ENCODE measurements at regions not wholly inside any gene's neighbourhood (a gene's known extent, or its start where the extent isn't known, plus 50 kb on each side); places are given as distances from the start of the nearest gene placed in this dataset.
"Not testable (repeated sequence)": the region's sequence is repeated elsewhere in the genome, so short reads cannot be mapped to it uniquely, and the experiment has no call there.

DNA sequence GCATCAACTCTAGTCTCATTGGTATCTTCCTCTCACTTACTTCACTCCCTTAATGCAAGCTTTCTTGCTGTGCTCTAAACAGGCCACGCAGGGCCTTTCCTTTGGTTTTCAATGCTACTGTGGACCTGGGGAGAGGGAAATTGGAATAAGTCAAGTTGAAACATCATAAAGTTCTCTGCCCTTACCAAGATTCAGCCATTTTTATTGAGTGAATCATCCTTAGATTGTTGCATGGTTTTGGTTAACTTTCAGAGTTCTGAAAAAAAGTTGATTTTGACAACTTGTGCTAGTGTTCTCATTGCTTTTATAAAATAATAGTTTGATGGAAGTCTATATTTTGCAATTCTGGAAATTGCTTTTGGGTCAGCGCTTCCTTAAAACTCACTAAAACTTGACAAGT is 852.8 kb upstream of the ACVR2A start:
- DNase-seq, result no peak

DNA sequence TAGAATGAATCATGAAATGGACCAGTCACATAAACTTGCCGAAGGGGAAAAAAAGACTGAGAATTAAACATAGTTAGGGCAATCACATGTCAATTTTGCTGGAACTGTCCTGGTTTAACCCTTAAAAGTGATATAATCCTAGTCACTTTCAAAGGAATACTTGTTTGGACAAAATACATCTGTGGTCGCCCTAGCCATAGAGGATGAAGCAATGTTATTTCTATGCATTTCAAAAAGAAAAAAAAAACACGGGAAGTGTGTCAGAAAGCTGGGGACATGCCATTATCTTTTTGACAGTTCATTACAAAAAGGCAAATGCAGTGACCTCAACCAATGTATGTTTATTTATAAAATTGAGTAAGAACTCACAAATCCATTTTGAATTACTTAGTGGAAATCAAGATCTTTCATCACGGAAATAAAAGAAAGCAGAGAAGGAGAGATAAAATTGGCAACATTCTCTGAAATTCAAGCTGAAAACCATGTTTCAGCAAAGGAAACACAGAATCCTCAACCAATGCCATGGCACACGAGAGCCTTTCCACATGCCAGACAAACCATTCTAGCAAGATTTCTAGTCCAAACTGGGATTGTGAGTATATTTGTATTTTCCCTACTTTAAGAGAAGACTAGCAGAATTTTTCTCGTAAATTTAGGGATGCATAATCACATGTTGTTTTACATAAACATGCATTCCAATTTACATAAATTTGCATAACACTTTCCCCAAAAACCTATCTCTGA is 854.3 kb upstream of the ACVR2A start:
- no peak for DNase-seq

GRCh38 chr2:146989741-146990140 is 855.1 kb upstream of the ACVR2A start:
- DNase-seq, result no peak

GRCh38 chr2:146987996-146988395 is 856.8 kb upstream of the ACVR2A start:
- no peak for DNase-seq

DNA sequence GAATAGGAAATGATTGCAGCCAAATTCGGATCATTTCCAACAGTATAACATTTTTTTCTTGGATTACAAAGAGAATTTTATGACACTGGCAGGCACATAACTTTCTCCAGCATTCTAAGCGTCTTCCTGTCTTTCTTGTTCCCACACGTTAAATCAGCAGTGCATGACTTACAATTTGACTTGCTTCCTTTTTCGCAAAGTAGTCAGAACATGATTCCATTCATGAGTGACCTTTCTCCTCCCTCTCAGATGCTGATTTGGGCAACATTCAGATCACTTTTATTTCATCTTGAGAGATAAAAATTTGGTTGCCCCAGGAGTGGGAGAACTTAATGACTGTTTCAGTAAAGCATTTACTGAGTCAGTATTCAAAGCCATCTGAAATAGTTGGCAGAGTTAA is 858.7 kb upstream of the ACVR2A start:
- no peak for DNase-seq

DNA sequence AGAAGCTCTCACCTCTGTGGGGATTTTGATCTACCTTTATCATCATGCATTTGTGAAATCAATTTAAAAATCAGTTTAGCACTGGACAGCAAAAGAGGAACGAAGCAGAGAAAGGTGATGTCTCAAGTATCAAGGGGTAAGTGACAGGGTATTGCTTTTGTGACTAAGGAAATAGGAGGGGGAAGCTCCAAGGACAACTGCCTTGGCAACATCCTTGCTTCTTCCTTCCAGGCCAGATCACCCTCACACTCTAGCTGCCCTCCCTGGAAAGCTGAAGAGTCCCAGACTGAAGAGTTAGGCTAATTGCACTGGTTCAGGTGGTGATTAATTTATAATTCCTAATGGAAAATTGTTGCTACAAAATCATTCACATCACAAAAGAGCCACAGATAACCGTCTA is 859.1 kb upstream of the ACVR2A start:
- no peak for DNase-seq

DNA sequence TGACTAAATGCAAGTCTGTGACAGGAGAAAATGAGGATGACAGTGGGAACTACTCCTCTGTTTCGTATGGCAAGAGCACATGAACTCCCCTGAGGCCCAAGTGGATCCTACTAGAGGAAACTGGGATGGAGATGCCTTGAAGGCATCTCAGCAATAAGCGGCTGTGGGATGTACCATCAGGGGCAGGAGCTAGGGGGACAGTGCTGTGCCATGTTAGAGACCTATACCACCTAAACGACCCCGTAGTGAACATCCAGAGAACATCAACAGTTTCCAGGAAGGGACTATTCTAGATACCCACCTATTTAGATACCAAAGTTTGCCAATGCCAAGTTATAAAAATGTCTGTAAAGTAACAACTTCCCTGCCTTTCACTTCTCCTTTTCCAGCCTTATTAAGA is 860.8 kb upstream of the ACVR2A start:
- DNase-seq, result no peak

DNA sequence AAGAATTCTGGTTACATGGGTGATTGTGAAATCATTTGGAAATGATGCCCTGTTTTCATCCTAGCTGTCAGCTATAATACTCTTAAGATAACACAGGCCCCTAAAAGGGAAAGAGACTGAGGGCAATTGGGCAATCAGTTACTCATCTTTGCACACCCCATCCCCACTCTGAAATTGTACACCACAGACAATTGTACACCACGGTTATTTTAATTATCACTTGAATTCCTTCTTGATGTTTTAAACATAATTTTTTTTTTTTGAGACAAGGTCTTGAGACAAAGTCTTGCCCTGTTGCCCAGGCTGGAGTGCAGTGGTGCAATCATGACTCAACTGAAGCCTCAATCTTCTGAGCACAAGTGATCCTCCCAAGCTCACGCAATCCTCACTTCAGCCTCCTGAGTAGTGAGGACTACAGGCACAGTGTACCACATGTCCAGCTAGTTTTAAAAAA is 862.4 kb upstream of the ACVR2A start:
- no peak for DNase-seq

GRCh38 chr2:146981921-146982320 is 862.9 kb upstream of the ACVR2A start:
- no peak for DNase-seq

- DNase-seq, result no peak
These were observed 865.1 kb upstream of the ACVR2A start for GRCh38 chr2:146979746-146980145.

GRCh38 chr2:146978577-146979555 is 866.0 kb upstream of the ACVR2A start:
- no peak for DNase-seq

DNA sequence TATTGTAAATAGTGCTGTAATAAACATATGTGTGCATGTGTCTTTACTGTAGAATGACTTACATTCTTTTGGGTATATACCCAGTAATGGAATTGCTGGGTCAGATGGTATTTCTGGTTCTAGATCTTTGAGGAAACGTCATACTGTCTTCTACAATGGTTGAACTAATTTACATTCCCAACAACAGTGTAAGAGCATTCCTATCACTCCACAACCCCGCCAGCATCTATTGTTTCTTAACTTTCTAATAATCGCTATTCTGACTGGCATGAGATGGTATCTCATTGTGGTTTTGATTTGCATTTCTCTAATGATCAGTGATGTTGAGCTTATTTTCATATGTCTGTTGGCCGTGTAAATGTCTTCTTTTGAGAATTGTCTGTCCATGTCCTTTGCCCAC is 873.8 kb upstream of the ACVR2A start:
- not testable (repeated sequence) for DNase-seq

DNA sequence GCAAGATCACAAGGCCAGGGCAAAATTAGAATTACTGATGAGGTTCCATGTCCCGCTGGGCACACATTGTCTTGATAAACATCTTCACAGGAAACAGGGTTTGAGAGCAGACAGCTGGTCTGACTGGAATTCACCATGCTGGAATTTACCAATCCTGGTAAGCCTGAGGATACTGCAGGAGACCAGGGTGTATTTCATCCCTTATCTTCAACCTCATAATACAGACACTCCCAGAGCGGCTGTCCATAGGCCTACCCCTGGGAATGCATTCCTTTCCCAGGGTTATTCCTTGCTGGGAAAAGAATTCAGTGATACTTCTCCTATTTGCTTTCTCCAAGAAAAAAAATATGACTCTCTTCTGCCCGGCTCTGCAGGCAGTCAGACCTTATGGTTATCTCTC is 875.1 kb upstream of the ACVR2A start:
- not testable (repeated sequence) for DNase-seq

GRCh38 chr2:146964494-146964893 is 880.3 kb upstream of the ACVR2A start:
- DNase-seq, result no peak

- DNase-seq, result no peak
These were observed 890.3 kb upstream of the ACVR2A start for GRCh38 chr2:146954544-146954943.

DNA sequence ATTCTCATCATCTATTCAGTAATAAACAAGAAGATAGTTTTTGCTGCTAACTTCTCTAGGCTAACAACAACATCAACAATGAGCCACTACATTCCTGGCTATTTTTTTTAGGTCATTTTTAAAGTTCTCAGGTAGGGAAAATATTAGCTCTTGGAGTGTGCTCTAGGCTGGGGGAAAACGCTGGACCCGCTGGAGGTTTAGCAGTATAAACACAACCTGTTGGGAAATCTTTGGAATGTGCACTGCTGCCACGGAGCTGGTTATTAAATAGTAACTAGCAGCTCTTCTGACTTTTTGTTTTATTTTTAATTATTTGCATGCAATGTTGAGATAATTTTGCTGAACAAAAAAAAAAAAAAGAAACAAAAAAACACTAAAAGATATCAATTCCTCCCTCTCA is 892.1 kb upstream of the ACVR2A start:
- DNase-seq, result no peak

- no peak for DNase-seq
These were observed 893.9 kb upstream of the ACVR2A start for GRCh38 chr2:146950911-146951310.

DNA sequence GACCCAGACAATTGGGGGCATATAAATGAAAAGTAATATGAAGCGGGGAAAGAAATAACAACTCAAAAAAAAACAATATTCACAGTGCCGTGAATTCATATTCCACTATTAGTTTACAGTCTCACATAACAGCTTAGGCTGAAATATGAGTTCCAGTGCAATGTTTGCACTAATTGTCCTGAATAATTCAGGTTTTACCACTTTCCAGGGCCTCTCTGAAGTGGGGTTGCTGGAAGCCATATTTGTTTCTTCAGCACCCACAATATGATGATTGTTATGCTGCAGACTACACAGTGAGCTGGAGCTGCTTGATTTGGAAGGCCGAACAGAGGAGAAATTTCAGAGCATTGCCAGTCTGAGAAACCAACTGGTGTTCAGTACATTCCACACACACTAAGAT is 894.5 kb upstream of the ACVR2A start:
- DNase-seq, result no peak

DNA sequence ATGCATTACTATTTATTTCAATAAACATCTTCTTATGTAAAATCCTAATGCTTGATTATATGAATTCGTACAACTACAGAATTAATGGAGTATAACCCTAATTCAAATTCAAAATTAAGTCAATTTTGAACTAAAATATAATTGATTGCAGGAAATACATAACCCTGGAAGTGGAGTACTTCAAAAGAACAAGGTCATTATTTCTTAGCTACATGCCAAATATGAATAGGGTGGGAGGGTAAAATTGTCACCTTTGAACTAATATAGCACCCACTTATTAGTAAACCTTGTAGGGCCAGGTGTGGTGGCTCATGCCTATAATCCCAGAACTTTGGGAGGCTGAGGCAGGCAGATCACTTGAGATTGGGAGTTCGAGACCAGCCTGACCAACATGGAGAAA is 895.4 kb upstream of the ACVR2A start:
- no peak for DNase-seq

DNA sequence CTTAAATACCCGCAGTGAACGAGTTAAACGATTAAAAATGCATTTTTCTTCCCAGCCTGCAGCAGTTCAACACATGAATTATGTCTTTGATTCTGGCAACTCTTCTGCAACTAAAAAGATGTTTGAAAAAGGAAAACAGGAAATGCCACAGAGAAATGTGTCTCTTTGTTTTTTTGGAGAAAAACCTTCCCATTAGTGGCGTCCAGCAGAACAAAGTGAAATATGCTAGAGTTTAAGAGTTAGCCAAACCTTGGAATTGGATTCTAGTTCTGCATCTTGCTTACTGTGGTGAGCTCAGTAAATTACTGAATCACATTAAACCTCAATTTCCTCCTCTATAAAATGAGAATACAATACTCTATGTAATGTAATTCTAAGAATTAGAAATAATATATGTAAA is 900.2 kb upstream of the ACVR2A start:
- no peak for DNase-seq

DNA sequence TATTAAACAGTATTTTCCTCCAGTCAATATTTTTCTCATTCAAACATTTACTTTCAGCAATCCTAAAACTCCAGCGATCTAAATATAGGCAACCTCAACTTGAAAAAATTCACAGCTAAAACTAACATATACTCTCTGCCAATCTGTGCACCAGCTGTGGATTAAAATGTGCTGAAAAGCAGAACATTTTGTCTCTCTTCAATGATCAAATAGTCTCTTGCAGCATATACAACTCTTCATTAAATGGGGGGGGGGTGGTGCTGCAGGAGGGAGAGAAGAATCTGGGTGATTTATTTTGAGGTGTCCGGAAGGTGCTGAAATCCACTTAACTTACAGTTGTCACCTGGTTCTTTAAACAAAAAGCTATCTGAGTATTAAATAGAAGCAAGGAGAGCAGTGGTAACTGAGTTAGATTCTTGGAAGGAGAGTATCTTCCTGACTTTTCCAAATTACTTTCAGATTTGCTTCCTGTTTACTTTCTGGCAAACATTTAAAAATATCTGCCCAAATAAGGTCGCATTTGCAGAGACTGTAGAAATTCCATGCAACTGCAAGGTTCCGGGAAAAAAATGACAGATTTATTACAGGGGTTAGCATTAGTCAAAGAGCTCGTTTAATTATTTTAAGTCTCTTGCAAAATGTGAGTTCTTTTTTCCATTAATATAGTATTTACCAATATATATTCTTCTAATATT is 904.7 kb upstream of the ACVR2A start:
- no peak for DNase-seq

- no peak for DNase-seq
These were observed 909.9 kb upstream of the ACVR2A start for GRCh38 chr2:146934921-146935320.

DNA sequence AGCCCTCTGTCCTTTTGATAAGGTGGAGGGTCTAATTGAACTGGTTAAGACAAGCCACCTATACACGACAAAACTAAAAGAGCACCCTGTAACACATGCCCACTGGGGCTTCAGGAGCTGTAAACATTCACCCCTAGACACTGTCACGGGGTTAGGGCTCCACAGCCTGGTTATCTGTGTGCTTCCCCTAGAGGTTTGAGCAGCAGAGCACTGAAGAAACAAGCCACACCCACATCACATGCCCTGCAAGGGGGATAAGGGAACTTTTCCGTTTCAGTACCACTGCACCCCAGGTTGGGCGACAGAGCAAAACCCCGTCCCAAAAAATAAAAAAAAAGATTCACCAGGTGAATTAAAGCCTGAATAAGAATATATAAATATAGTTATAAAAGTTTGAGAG is 913.7 kb upstream of the ACVR2A start:
- DNase-seq, result no peak
